ENCODE measurements at regions not wholly inside any gene's neighbourhood (a gene's known extent, or its start where the extent isn't known, plus 50 kb on each side); places are given as distances from the start of the nearest gene placed in this dataset.
A peak's percentile ranks its signal among the peaks of the same experiment; 100 is the strongest.

DNA sequence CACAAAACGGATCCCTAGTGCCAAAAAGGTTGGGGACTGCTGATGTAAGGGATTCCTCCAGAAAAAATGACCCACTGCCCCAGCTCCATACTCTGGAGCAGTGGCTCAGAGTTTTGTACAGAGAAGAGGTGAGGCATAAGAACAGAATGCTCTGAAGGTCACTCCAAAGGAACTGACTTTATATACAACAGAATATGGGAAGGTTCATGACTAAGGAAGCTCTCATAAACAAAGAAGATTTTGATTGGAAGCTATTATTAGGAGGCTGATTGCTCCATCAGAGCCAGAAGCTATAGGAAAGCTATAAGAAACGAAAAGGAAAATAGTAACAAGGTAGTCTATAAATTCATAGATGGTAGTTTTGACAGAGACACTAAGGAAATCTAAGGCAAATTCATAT is 203.1 kb downstream of the SLC7A11 start:
- Histone ChIP-seq H3K36me3 (no peaks in the 10 kb centered on the region), H3K4me3 (no peak overlapping the region), H3K27me3 (no peaks in the 10 kb centered on the region), H3K4me1 (peaks cover 3% of the 10 kb centered on the region), H3K27ac (no peak overlapping the region), H3K9me3 (no peaks in the 10 kb centered on the region)
- 72% methylated on average over 2 of the region's 2 CpGs for WGBS
- no peak for TF ChIP-seq EP300 (IDR thresholded peaks at IDR 0.05)
- TF ChIP-seq, protein P1, sequence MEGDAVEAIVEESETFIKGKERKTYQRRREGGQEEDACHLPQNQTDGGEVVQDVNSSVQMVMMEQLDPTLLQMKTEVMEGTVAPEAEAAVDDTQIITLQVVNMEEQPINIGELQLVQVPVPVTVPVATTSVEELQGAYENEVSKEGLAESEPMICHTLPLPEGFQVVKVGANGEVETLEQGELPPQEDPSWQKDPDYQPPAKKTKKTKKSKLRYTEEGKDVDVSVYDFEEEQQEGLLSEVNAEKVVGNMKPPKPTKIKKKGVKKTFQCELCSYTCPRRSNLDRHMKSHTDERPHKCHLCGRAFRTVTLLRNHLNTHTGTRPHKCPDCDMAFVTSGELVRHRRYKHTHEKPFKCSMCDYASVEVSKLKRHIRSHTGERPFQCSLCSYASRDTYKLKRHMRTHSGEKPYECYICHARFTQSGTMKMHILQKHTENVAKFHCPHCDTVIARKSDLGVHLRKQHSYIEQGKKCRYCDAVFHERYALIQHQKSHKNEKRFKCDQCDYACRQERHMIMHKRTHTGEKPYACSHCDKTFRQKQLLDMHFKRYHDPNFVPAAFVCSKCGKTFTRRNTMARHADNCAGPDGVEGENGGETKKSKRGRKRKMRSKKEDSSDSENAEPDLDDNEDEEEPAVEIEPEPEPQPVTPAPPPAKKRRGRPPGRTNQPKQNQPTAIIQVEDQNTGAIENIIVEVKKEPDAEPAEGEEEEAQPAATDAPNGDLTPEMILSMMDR (IDR thresholded peaks at IDR 0.05), result no peak
- no peak for TF ChIP-seq POLR2A (IDR thresholded peaks at IDR 0.05)
- no peak for TF ChIP-seq POLR2AphosphoS5 (IDR thresholded peaks at IDR 0.05)
- DNase-seq (ENCODE audit: low spot score in 2 of 2), result no peak

DNA sequence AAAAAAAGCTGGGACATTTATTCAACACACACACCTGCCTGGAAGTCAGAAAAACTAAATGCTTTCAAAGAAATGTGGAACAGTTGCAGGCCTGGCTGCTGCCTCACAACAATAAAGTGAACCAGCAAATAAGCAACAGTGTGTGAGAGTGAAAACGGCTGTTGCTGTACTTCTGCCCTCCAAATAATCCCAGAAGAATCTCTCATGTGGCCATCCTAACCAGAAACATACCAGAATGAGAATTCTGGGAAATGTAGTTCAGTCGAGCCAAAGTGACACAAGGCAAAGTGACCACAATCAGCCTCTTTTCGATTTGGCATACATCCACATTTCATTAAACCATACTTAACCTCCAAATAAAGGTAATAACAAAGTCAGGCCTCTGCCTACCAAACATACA is 204.5 kb downstream of the SLC7A11 start:
- Histone ChIP-seq H3K4me3 (no peak overlapping the region), H3K9me3 (no peaks in the 10 kb centered on the region)
- no peak for DNase-seq (ENCODE audit: low spot score in 2 of 2)

DNA sequence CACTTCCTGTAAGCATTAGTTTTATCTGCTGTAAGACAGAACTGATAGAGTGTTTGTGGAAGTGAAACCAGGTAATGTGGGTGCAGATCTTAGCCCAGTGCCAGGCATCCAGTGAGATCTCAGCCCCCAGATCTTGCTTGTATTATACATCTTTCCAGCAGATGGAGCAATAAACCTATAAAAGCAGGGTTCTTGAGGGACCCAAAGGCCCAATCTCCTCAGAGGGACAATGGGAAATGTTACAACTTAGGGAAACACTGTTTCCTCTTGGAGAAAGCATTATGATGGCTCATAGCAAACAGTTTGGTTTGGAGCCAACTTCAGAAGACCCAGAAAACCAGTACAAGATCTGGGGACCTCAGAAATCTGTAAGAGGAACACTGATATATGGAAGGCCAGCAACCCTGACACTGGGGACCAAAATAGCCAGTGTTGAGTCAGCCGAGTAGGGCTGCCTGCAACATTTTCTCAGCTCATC is 206.3 kb downstream of the SLC7A11 start:
- H3K27ac ChIP-seq, result no peak overlapping the region
- no peak for DNase-seq (ENCODE audit: low spot score in 2 of 2)
- TF ChIP-seq, protein P1 (IDR thresholded peaks at IDR 0.05), result peak in 1 of 2 donors; percentile 4
- no peak for TF ChIP-seq EP300 (IDR thresholded peaks at IDR 0.05)
- TF ChIP-seq POLR2A (IDR thresholded peaks at IDR 0.05), result no peak
- TF ChIP-seq POLR2AphosphoS5 (IDR thresholded peaks at IDR 0.05), result no peak

More for the DNA sequence above, 204.5 kb downstream of the SLC7A11 start:
- H3K36me3 ChIP-seq, result no peaks in the 10 kb centered on the region
- 57% methylated on average over 3 of the region's 3 CpGs for WGBS
- TF ChIP-seq, protein P1 (IDR thresholded peaks at IDR 0.05), result no peak
- no peak for TF ChIP-seq POLR2AphosphoS5 (IDR thresholded peaks at IDR 0.05)
- TF ChIP-seq EP300 (IDR thresholded peaks at IDR 0.05), result no peak
- TF ChIP-seq POLR2A (IDR thresholded peaks at IDR 0.05), result no peak
- H3K4me1 ChIP-seq, result peaks cover 3% of the 10 kb centered on the region
- no peak overlapping the region for H3K27ac ChIP-seq
- no peaks in the 10 kb centered on the region for H3K27me3 ChIP-seq

DNA sequence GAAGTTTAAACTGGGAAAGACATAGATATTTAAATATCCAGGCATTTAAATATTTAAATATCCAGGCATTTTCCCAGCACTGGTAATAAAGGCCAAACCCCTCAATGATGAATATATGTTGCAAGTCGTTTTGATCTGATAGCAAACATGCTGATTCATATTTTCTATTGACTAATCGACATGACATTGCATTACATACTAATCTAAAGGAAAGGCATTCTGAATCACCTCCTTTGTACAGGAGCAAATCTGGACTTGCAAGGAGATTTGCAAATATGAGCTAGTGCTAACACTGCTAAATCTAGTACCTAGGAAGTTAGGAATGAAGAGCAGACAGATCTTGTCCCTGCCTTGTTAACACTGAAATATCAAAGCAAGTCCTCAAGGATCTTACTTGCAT is 207.3 kb downstream of the SLC7A11 start:
- peaks cover 3% of the 10 kb centered on the region for H3K4me1 ChIP-seq
- TF ChIP-seq EP300 (IDR thresholded peaks at IDR 0.05) (no peak), POLR2AphosphoS5 (IDR thresholded peaks at IDR 0.05) (no peak), POLR2A (IDR thresholded peaks at IDR 0.05) (no peak)
- TF ChIP-seq, protein P1 (IDR thresholded peaks at IDR 0.05), result no peak
- no peak overlapping the region for H3K4me3 ChIP-seq
- peak overlapping the region; percentile 61 for H3K27ac ChIP-seq
- no peak for DNase-seq (ENCODE audit: low spot score in 2 of 2)
- no peaks in the 10 kb centered on the region for H3K9me3 ChIP-seq
- no peaks in the 10 kb centered on the region for H3K27me3 ChIP-seq
- H3K36me3 ChIP-seq, result no peaks in the 10 kb centered on the region
- 33% methylated on average over 2 of the region's 2 CpGs for WGBS

More for the DNA sequence above, 206.3 kb downstream of the SLC7A11 start:
- Histone ChIP-seq H3K27me3 (no peaks in the 10 kb centered on the region), H3K4me3 (no peak overlapping the region), H3K36me3 (no peaks in the 10 kb centered on the region), H3K9me3 (no peaks in the 10 kb centered on the region), H3K4me1 (peaks cover 3% of the 10 kb centered on the region)
- 64% methylated on average over 1 of the region's 1 CpG for WGBS

DNA sequence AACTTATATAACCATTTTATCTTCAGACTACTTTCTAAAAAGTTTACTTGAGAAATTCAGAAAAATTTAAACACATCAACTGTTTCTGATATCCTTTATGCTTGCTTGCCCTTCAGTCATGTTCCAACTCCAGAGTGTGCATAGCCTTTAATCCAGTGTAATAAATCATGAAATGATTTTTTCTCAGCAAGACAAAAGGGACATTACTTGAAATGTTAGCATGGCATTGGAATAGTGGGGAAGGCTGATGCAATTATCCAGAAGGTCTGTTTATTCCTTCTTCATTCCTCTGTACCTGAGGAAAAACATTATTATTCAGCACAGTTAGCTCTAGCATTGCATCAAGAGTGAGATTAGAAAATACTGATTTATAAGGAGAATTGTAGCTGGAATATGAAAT is 209.9 kb downstream of the SLC7A11 start:
- peaks cover 3% of the 10 kb centered on the region for H3K4me1 ChIP-seq
- TF ChIP-seq, protein P1 (IDR thresholded peaks at IDR 0.05), result no peak
- TF ChIP-seq POLR2AphosphoS5 (IDR thresholded peaks at IDR 0.05), result no peak
- no peak for TF ChIP-seq POLR2A (IDR thresholded peaks at IDR 0.05)
- TF ChIP-seq EP300 (IDR thresholded peaks at IDR 0.05), result no peak
- no peak overlapping the region for H3K27ac ChIP-seq
- H3K9me3 ChIP-seq, result no peaks in the 10 kb centered on the region
- no peaks in the 10 kb centered on the region for H3K27me3 ChIP-seq
- no peak overlapping the region for H3K4me3 ChIP-seq
- DNase-seq (ENCODE audit: low spot score in 2 of 2), result no peak
- no peaks in the 10 kb centered on the region for H3K36me3 ChIP-seq

All from suprapubic skin (tissue), 4 donors.